NB4 (cell line): ENCODE measurements at regions not wholly inside any gene's neighbourhood (a gene's known extent, or its start where the extent isn't known, plus 50 kb on each side); places are given as distances from the start of the nearest gene placed in this dataset.

ENCODE experiments used
- CTCF ChIP-seq: IDR thresholded peaks from one replicate; pipeline ENCODE4 v1.5.1; 2012; ENCODE audit warnings: low read depth, low read length
- POLR2A ChIP-seq: IDR thresholded peaks from 2 replicates; pipeline ENCODE4 v1.6.1; 2011; ENCODE audit warnings: mild to moderate bottlenecking; ENCODE audit not compliant: insufficient read length; ENCODE audit errors: extremely low read depth

GRCh38 chr7:116394106-116394505 lies 105.4 kb upstream of the CAV2 start:
- TF ChIP-seq CTCF (no peak), POLR2A (no peak)
